H1 (cell line): ENCODE measurements at regions not wholly inside any gene's neighbourhood (a gene's known extent, or its start where the extent isn't known, plus 50 kb on each side); places are given as distances from the start of the nearest gene placed in this dataset.

Experiments
- CTCF ChIA-PET: fragments of 300-600 bp; sonication (Branson Sonifier 250); formaldehyde crosslinking; loops from one replicate; lab custom pipeline; 2021; ENCODE audit not compliant: partially characterized antibody; lab: Charles Lee
- POLR2A ChIA-PET: fragments of 300-600 bp; sonication (Branson Sonifier 250); formaldehyde crosslinking; loops from one replicate; lab custom pipeline; 2021; ENCODE audit warnings: inconsistent platforms; ENCODE audit not compliant: partially characterized antibody; lab: Charles Lee
- DNase-seq, 2 experiments: peaks; one replicate each; pipeline versions ENCODE4 v3.0.0 to v3.0.0-alpha.2; 2010 to 2022; ENCODE audit warnings: low spot score in 2 of 2, low read depth in 1 of 2, mixed read lengths in 1 of 2
- FAIRE-seq: peaks from 2 replicates; lab custom pipeline; 2011; peaks lifted over from hg19 to GRCh38; lab: Jason Lieb, UNC
- H2AFZ ChIP-seq: 2 replicates; pipeline ENCODE4 v1.8.1; 2012; ENCODE audit warnings: low read length, inconsistent platforms
- H2AK5ac ChIP-seq: 2 replicates; pipeline ENCODE4 v1.6.1; 2013; ENCODE audit warnings: low read depth, low read length
- H2BK120ac ChIP-seq: replicated peaks from 2 replicates; pipeline ENCODE3; 2013; ENCODE audit warnings: low read depth, low read length, inconsistent platforms
- H2BK12ac ChIP-seq: 2 replicates; pipeline ENCODE4 v1.6.1; 2013; ENCODE audit warnings: low read depth, low read length
- H2BK15ac ChIP-seq: 2 replicates; pipeline ENCODE4 v1.6.1; 2013; ENCODE audit warnings: low read length
- H2BK20ac ChIP-seq: 2 replicates; pipeline ENCODE4 v1.6.1; 2013; ENCODE audit warnings: low read length
- H2BK5ac ChIP-seq: 2 replicates; pipeline ENCODE4 v1.6.1; 2013; ENCODE audit warnings: low read depth, low read length
- H3K14ac ChIP-seq: 2 replicates; pipeline ENCODE4 v1.6.1; 2013; ENCODE audit warnings: inconsistent platforms; ENCODE audit not compliant: insufficient read length
- H3K18ac ChIP-seq: 2 replicates; pipeline ENCODE4 v1.6.1; 2013; ENCODE audit warnings: low read length; ENCODE audit errors: extremely low read depth
- H3K23ac ChIP-seq: 2 replicates; pipeline ENCODE4 v1.6.1; 2013; ENCODE audit warnings: inconsistent platforms; ENCODE audit not compliant: insufficient read length
- H3K23me2 ChIP-seq: 2 replicates; pipeline ENCODE4 v1.6.1; 2013; ENCODE audit warnings: low read depth, low read length
- H3K27ac ChIP-seq: 2 replicates; pipeline ENCODE4 v1.6.1; 2011; ENCODE audit warnings: low read depth, low read length, inconsistent platforms
- H3K27me3 ChIP-seq, 4 experiments: replicated peaks in 1 of 4; 1 replicate in 1 of 4; 2 replicates in 3 of 4; pipeline versions ENCODE4 v1.6.1 to v1.8.1; 2011 to 2013; ENCODE audit warnings: low read length in 3 of 4, mild to moderate bottlenecking in 3 of 4, inconsistent platforms in 2 of 4, mixed read lengths in 2 of 4, moderate library complexity in 1 of 4; ENCODE audit not compliant: control insufficient read depth in 3 of 4, insufficient read depth in 3 of 4; ENCODE audit errors: extremely low read depth in 1 of 4
- H3K36me3 ChIP-seq, 4 experiments: 2 replicates each; pipeline versions ENCODE4 v1.6.1 to v1.8.1; 2011 to 2013; ENCODE audit warnings: mild to moderate bottlenecking in 4 of 4, low read length in 3 of 4, moderate library complexity in 2 of 4, control low read depth in 1 of 4, inconsistent platforms in 1 of 4; ENCODE audit not compliant: insufficient read depth in 4 of 4, control insufficient read depth in 2 of 4
- H3K4ac ChIP-seq: replicated peaks from 2 replicates; pipeline ENCODE3; 2013; ENCODE audit warnings: low read length, low read depth, mixed read lengths, inconsistent platforms; ENCODE audit not compliant: insufficient read length
- H3K4me1 ChIP-seq, 4 experiments: replicated peaks in 1 of 4; 1 replicate in 1 of 4; 2 replicates in 3 of 4; pipeline versions ENCODE4 v1.6.1 to v1.8.1; 2011 to 2013; ENCODE audit warnings: low read length in 3 of 4, inconsistent platforms in 2 of 4, mixed read lengths in 1 of 4; ENCODE audit not compliant: insufficient read depth in 4 of 4, control insufficient read depth in 3 of 4
- H3K4me2 ChIP-seq, 2 experiments: 2 replicates each; pipeline versions ENCODE4 v1.6.1 to v1.8.1; 2011 to 2013; ENCODE audit warnings: low read depth in 2 of 2, low read length in 2 of 2, control low read depth in 1 of 2, inconsistent platforms in 1 of 2, mild to moderate bottlenecking in 1 of 2; ENCODE audit not compliant: insufficient read depth in 1 of 2
- H3K4me3 ChIP-seq, 4 experiments: fragments of 200-600, 300-600 bp in 1 of 4; sonication (generic), shearing (Covaris generic), sonication (Bioruptor Twin) in 1 of 4; 2 replicates each; pipeline versions ENCODE4 v1.5.1 to v1.8.1; 2011 to 2016; ENCODE audit warnings: low read length in 4 of 4, low read depth in 3 of 4, control low read depth in 2 of 4, inconsistent platforms in 2 of 4, mild to moderate bottlenecking in 2 of 4, mixed read lengths in 1 of 4, moderate library complexity in 1 of 4; ENCODE audit not compliant: insufficient read depth in 2 of 4; ENCODE audit errors: extremely low read depth in 1 of 4
- H3K56ac ChIP-seq: replicated peaks from 2 replicates; pipeline ENCODE3; 2013; ENCODE audit warnings: low read depth, mild to moderate bottlenecking, mixed read lengths, low read length, inconsistent platforms; ENCODE audit not compliant: insufficient read length
- H3K79me1 ChIP-seq: 2 replicates; pipeline ENCODE4 v1.6.1; 2013; ENCODE audit warnings: low read depth, low read length, control low read depth
- H3K79me2 ChIP-seq, 2 experiments: 2 replicates each; pipeline versions ENCODE4 v1.6.1 to v1.8.1; 2012 to 2013; ENCODE audit warnings: low read length in 2 of 2, mild to moderate bottlenecking in 2 of 2, inconsistent platforms in 1 of 2; ENCODE audit not compliant: insufficient read depth in 2 of 2, control insufficient read depth in 1 of 2
- H3K9ac ChIP-seq, 4 experiments: replicated peaks in 1 of 4; 1 replicate in 1 of 4; 2 replicates in 3 of 4; pipeline versions ENCODE4 v1.6.1 to v1.8.1; 2011 to 2013; ENCODE audit warnings: low read depth in 3 of 4, low read length in 3 of 4, control low read depth in 2 of 4, mild to moderate bottlenecking in 2 of 4, moderate library complexity in 2 of 4, inconsistent platforms in 1 of 4; ENCODE audit errors: extremely low read depth in 1 of 4
- H3K9me3 ChIP-seq, 2 experiments: 2 replicates each; pipeline versions ENCODE4 v1.6.1 to v1.8.1; 2012 to 2013; ENCODE audit warnings: mild to moderate bottlenecking in 2 of 2, moderate library complexity in 2 of 2, control low read depth in 1 of 2, inconsistent platforms in 1 of 2, low read depth in 1 of 2, low read length in 1 of 2, mixed read lengths in 1 of 2; ENCODE audit not compliant: insufficient read depth in 2 of 2
- H4K20me1 ChIP-seq, 2 experiments: replicated peaks in 1 of 2; 2 replicates each; pipeline versions ENCODE3 to v1.8.1; 2011 to 2013; ENCODE audit warnings: inconsistent platforms in 2 of 2, low read length in 2 of 2, mild to moderate bottlenecking in 1 of 2; ENCODE audit not compliant: insufficient read depth in 2 of 2, control insufficient read depth in 1 of 2
- H4K5ac ChIP-seq: 2 replicates; pipeline ENCODE4 v1.6.1; 2013; ENCODE audit warnings: low read length, low read depth, mixed read lengths, inconsistent platforms; ENCODE audit not compliant: insufficient read length
- H4K8ac ChIP-seq: 2 replicates; pipeline ENCODE4 v1.8.0; 2013; ENCODE audit warnings: mild to moderate bottlenecking, moderate library complexity, low read length, inconsistent platforms; ENCODE audit not compliant: insufficient read depth; ENCODE audit errors: extremely low read depth
- H4K91ac ChIP-seq: replicated peaks from 2 replicates; pipeline ENCODE3; 2013; ENCODE audit warnings: low read length, mixed read lengths, inconsistent platforms; ENCODE audit not compliant: insufficient read length
- ATF2 ChIP-seq: IDR thresholded peaks from 2 replicates; pipeline ENCODE4 v1.6.1; 2012; ENCODE audit warnings: low read length, inconsistent platforms
- E2F6 ChIP-seq: IDR thresholded peaks from 2 replicates; pipeline ENCODE4 v1.6.1; 2012; ENCODE audit warnings: inconsistent platforms
- TEAD4 ChIP-seq: IDR thresholded peaks from 2 replicates; pipeline ENCODE4 v1.6.1; 2012; ENCODE audit warnings: low read depth, low read length, inconsistent platforms, mixed read lengths
- WGBS, 2 experiments: shearing (Covaris generic) in 1 of 2; methylation state at CpG; one replicate each; pipeline versions ENCODE4 v1.1.6 to v1.1.7; 2013 to 2015; ENCODE audit warnings: low lambda C conversion rate in 2 of 2, mixed read lengths in 2 of 2, inconsistent platforms in 1 of 2, low coverage in 1 of 2, missing lambda C conversion rate in 1 of 2; ENCODE audit not compliant: insufficient replicate concordance in 2 of 2, insufficient coverage in 1 of 2, insufficient read length in 1 of 2; ENCODE audit errors: extremely low coverage in 1 of 2, missing lambda C conversion rate in 1 of 2; 5-methylcytosine and 5-hydroxymethylcytosine counted together
- TF ChIP-seq, protein P1 (sequence below): IDR thresholded peaks from 2 replicates; pipeline ENCODE4 v1.6.1; 2011; ENCODE audit warnings: low read depth, mild to moderate bottlenecking, low read length; ENCODE audit not compliant: insufficient read depth

- ChIA-PET POLR2A (no interaction called here), CTCF (interaction anchor here (0.8 to 1.3 kb wide), 3 partner anchors 22 to 55 kb away, joined by 3 to 4 read pairs (median 3); no protein-coding TSS in a partner anchor)
- H3K27ac ChIP-seq: no peak overlapping the region
- no peak overlapping the region for H3K56ac ChIP-seq
- no peak overlapping the region for H2AK5ac ChIP-seq
- H4K91ac ChIP-seq: no peak overlapping the region
- no peak for DNase-seq
- H3K14ac ChIP-seq: no peak overlapping the region
- peaks cover 0 to 2% of the 10 kb centered on the region in 2 experiments; a peak in 1 of 4 replicates for H3K9me3 ChIP-seq
- H3K4me2 ChIP-seq: no peak overlapping the region
- H3K4me3 ChIP-seq: no peak overlapping the region
- H3K79me2 ChIP-seq: no peaks in the 10 kb centered on the region
- H3K18ac ChIP-seq: no peak overlapping the region
- H2AFZ ChIP-seq: no peak overlapping the region
- no peaks in the 10 kb centered on the region for H4K20me1 ChIP-seq
- no peak overlapping the region for H2BK15ac ChIP-seq
- WGBS, 2 experiments: 92% methylated on average over 3 of the region's 3 CpGs; no CpG with 5 or more reads in 1 of the 2 experiments
- TF ChIP-seq, protein P1, sequence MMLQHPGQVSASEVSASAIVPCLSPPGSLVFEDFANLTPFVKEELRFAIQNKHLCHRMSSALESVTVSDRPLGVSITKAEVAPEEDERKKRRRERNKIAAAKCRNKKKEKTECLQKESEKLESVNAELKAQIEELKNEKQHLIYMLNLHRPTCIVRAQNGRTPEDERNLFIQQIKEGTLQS: no peak
- no peak for TF ChIP-seq ATF2
- TF ChIP-seq TEAD4: no peak
- no peak for TF ChIP-seq E2F6
- H3K23me2 ChIP-seq: no peaks in the 10 kb centered on the region
- no peak overlapping the region for H2BK120ac ChIP-seq
- H2BK20ac ChIP-seq: no peak overlapping the region
- H4K8ac ChIP-seq: no peak overlapping the region
- no peak overlapping the region for H3K9ac ChIP-seq
- no peaks in the 10 kb centered on the region for H3K36me3 ChIP-seq
- peak; percentile 13 for FAIRE-seq
- no peak overlapping the region for H3K23ac ChIP-seq
- H4K5ac ChIP-seq: no peak overlapping the region
- no peak overlapping the region for H2BK5ac ChIP-seq
- no peak overlapping the region for H2BK12ac ChIP-seq
- no peak overlapping the region for H3K4ac ChIP-seq
- H3K27me3 ChIP-seq: no peaks in the 10 kb centered on the region
- H3K79me1 ChIP-seq: no peaks in the 10 kb centered on the region
- peaks cover 0 to 3% (median 0%) of the 10 kb centered on the region in 4 experiments; a peak in 1 of 7 replicates for H3K4me1 ChIP-seq
These were observed 409.9 kb downstream of the MZT1 start for GRCh38 chr13:72317346-72318109.
